SK-N-SH (cell line): ENCODE measurements at regions not wholly inside any gene's neighbourhood (a gene's known extent, or its start where the extent isn't known, plus 50 kb on each side); places are given as distances from the start of the nearest gene placed in this dataset.

ENCODE experiments used
- CTCF ChIA-PET: fragments of 300-600, 350-600 bp; formaldehyde crosslinking; extraction: SDS; loops from one replicate; lab custom pipeline; 2021; lab: Yijun Ruan, JAX
- POLR2A ChIA-PET: fragments of 350-600 bp; sonication (Branson Sonifier 250); formaldehyde crosslinking; extraction: SDS; loops from one replicate; lab custom pipeline; 2020; ENCODE audit warnings: antibody characterized with exemption, inconsistent platforms; lab: Yijun Ruan, JAX
- DNase-seq: peaks from one replicate; pipeline ENCODE4 v3.0.0; 2012
- H2AFZ ChIP-seq: fragments of 200-600 bp; sonication (generic); 2 replicates; pipeline ENCODE4 v1.8.1; 2016; ENCODE audit warnings: antibody characterized with exemption, mild to moderate bottlenecking, low read depth
- H3F3A ChIP-seq: fragments of 200-600 bp; sonication (generic); replicated peaks from 2 replicates; pipeline ENCODE3; 2016; ENCODE audit warnings: antibody characterized with exemption, mild to moderate bottlenecking; ENCODE audit not compliant: insufficient read depth
- H3K27ac ChIP-seq, 2 experiments: fragments of 200-500 bp in 1 of 2; fragments of 200-600 bp in 1 of 2; sonication (Bioruptor generic) in 1 of 2; sonication (generic), shearing (Covaris generic) in 1 of 2; 2 replicates each; pipeline versions ENCODE4 v1.5.1 to v1.6.1; 2014 to 2016; ENCODE audit warnings: low read depth in 2 of 2, inconsistent platforms in 1 of 2, low read length in 1 of 2, mild to moderate bottlenecking in 1 of 2, mixed read lengths in 1 of 2
- H3K27me3 ChIP-seq: fragments of 200-600 bp; sonication (generic), shearing (Covaris generic); 2 replicates; pipeline ENCODE4 v1.6.1; 2016; ENCODE audit warnings: mixed run types; ENCODE audit not compliant: insufficient read depth
- H3K36me3 ChIP-seq, 2 experiments: fragments of 200-500 bp in 1 of 2; fragments of 200-600 bp in 1 of 2; sonication (Bioruptor generic) in 1 of 2; sonication (generic) in 1 of 2; replicated peaks in 1 of 2; 2 replicates each; pipeline versions ENCODE3 to v1.5.1; 2014 to 2016; ENCODE audit warnings: low read length in 1 of 2, mild to moderate bottlenecking in 1 of 2; ENCODE audit not compliant: insufficient read depth in 2 of 2, control insufficient read depth in 1 of 2
- H3K4me1 ChIP-seq, 2 experiments: fragments of 200-500 bp in 1 of 2; fragments of 200-600 bp in 1 of 2; sonication (Bioruptor generic) in 1 of 2; sonication (generic), shearing (Covaris generic) in 1 of 2; 2 replicates each; pipeline versions ENCODE4 v1.5.1 to v1.6.1; 2014 to 2016; ENCODE audit warnings: low read depth in 1 of 2, low read length in 1 of 2, mixed run types in 1 of 2; ENCODE audit not compliant: insufficient read depth in 2 of 2, control insufficient read depth in 1 of 2
- H3K4me2 ChIP-seq: fragments of 200-600 bp; sonication (generic), shearing (Covaris generic); 2 replicates; pipeline ENCODE4 v1.6.1; 2017; ENCODE audit warnings: mixed run types
- H3K4me3 ChIP-seq, 2 experiments: fragments of 200-500 bp in 1 of 2; fragments of 200-600 bp in 1 of 2; sonication (Bioruptor generic) in 1 of 2; sonication (generic), shearing (Covaris generic) in 1 of 2; 2 replicates each; pipeline versions ENCODE4 v1.5.1 to v1.8.1; 2014 to 2016; ENCODE audit warnings: low read depth in 2 of 2, inconsistent platforms in 1 of 2, low read length in 1 of 2, mild to moderate bottlenecking in 1 of 2, mixed read lengths in 1 of 2, moderate library complexity in 1 of 2
- H3K79me2 ChIP-seq: fragments of 200-600 bp; sonication (generic); 2 replicates; pipeline ENCODE4 v1.8.1; 2017; ENCODE audit warnings: mild to moderate bottlenecking; ENCODE audit not compliant: insufficient read depth
- H3K9ac ChIP-seq: fragments of 200-600 bp; sonication (generic); 2 replicates; pipeline ENCODE4 v1.6.1; 2017; ENCODE audit warnings: mixed run types
- H3K9me2 ChIP-seq: fragments of 200-600 bp; sonication (generic); 2 replicates; pipeline ENCODE4 v1.6.1; 2017; ENCODE audit warnings: mixed run types
- H3K9me3 ChIP-seq: fragments of 200-600 bp; sonication (generic); 2 replicates; pipeline ENCODE4 v1.6.1; 2017; ENCODE audit warnings: mixed run types, mild to moderate bottlenecking, moderate library complexity
- H4K20me1 ChIP-seq: fragments of 200-600 bp; sonication (generic); 2 replicates; pipeline ENCODE4 v1.6.1; 2017; ENCODE audit warnings: mild to moderate bottlenecking, mixed run types; ENCODE audit not compliant: insufficient read depth
- CHD2 ChIP-seq: fragments of 150-350 bp; IDR thresholded peaks from 2 replicates; pipeline ENCODE4 v1.6.1; 2018; ENCODE audit warnings: low read length; ENCODE audit not compliant: partially characterized antibody
- ELF1 ChIP-seq: IDR thresholded peaks from 2 replicates; pipeline ENCODE4 v1.4.0; 2012
- EP300 ChIP-seq, 2 experiments: IDR thresholded peaks; 2 replicates each; pipeline versions ENCODE4 v1.4.0 to v1.6.1; 2012; ENCODE audit warnings: borderline replicate concordance in 1 of 2, low read depth in 1 of 2, low read length in 1 of 2
- EZH2phosphoT487 ChIP-seq: fragments of 200-600 bp; sonication (generic); IDR thresholded peaks from 2 replicates; pipeline ENCODE4 v1.6.1; 2017; ENCODE audit warnings: low read depth, mixed run types, mild to moderate bottlenecking, antibody characterized with exemption, moderate library complexity, borderline replicate concordance
- FOSL2 ChIP-seq: IDR thresholded peaks from 2 replicates; pipeline ENCODE4 v1.4.0; 2012; ENCODE audit warnings: low read depth, mild to moderate bottlenecking, moderate library complexity, borderline replicate concordance
- FOXJ3 ChIP-seq: sonication (generic); formaldehyde crosslinking; IDR thresholded peaks from 2 replicates; pipeline ENCODE4 v1.5.1; 2020; ENCODE audit warnings: mild to moderate bottlenecking, missing genetic modification reagents
- GABPA ChIP-seq: IDR thresholded peaks from 2 replicates; pipeline ENCODE4 v1.4.0; 2012; ENCODE audit warnings: low read depth, mild to moderate bottlenecking
- GATA2 ChIP-seq: sonication (generic); formaldehyde crosslinking; IDR thresholded peaks from 2 replicates; pipeline ENCODE4 v1.5.0; 2020; ENCODE audit warnings: mild to moderate bottlenecking, missing genetic modification reagents
- IRF3 ChIP-seq: fragments of 150-350 bp; IDR thresholded peaks from 2 replicates; pipeline ENCODE4 v1.6.1; 2016; ENCODE audit warnings: mild to moderate bottlenecking, low read depth, low read length
- MEF2A ChIP-seq: IDR thresholded peaks from 2 replicates; pipeline ENCODE4 v1.4.0; 2012; ENCODE audit warnings: low read depth, borderline replicate concordance
- MXI1 ChIP-seq: IDR thresholded peaks from 2 replicates; pipeline ENCODE4 v1.6.1; 2012; ENCODE audit warnings: mild to moderate bottlenecking, low read depth, low read length, improper control_type of control experiment
- NFIC ChIP-seq: IDR thresholded peaks from 2 replicates; pipeline ENCODE4 v1.4.0; 2012; ENCODE audit warnings: borderline replicate concordance
- NRF1 ChIP-seq: IDR thresholded peaks from 2 replicates; pipeline ENCODE4 v1.6.1; 2012; ENCODE audit warnings: low read depth, mild to moderate bottlenecking, low read length
- PBX3 ChIP-seq: IDR thresholded peaks from 2 replicates; pipeline ENCODE4; 2012
- POLR2AphosphoS5 ChIP-seq: IDR thresholded peaks from 2 replicates; pipeline ENCODE4 v1.6.1; 2012; ENCODE audit warnings: low read depth, low read length
- RCOR1 ChIP-seq: fragments of 150-350 bp; IDR thresholded peaks from 2 replicates; pipeline ENCODE4 v1.6.1; 2017; ENCODE audit warnings: antibody characterized with exemption, low read length
- RXRA ChIP-seq: IDR thresholded peaks from 2 replicates; pipeline ENCODE4 v1.4.0; 2012; ENCODE audit warnings: low read depth, mild to moderate bottlenecking, borderline replicate concordance
- TAF1 ChIP-seq: IDR thresholded peaks from 2 replicates; pipeline ENCODE4 v1.6.1; 2012; ENCODE audit warnings: low read depth, mild to moderate bottlenecking, low read length, moderate library complexity, borderline replicate concordance
- TCF12 ChIP-seq: IDR thresholded peaks from 2 replicates; pipeline ENCODE4 v1.4.0; 2012
- TEAD4 ChIP-seq: IDR thresholded peaks from 2 replicates; pipeline ENCODE4 v1.4.0; 2012; ENCODE audit warnings: mild to moderate bottlenecking, borderline replicate concordance; ENCODE audit not compliant: insufficient read depth
- YY1 ChIP-seq: IDR thresholded peaks from 2 replicates; pipeline ENCODE4 v1.4.0; 2012; ENCODE audit warnings: low read depth, mild to moderate bottlenecking
- WGBS: methylation state at CpG from one replicate; pipeline ENCODE4 v1.1.6; 2017; ENCODE audit warnings: low lambda C conversion rate; 5-methylcytosine and 5-hydroxymethylcytosine counted together
- TF ChIP-seq, protein P1 (sequence below): IDR thresholded peaks from 2 replicates; pipeline ENCODE4 v1.4.0; 2012; ENCODE audit warnings: low read depth
- TF ChIP-seq, protein P2 (sequence below): fragments of 150-350 bp; IDR thresholded peaks from 2 replicates; pipeline ENCODE4 v1.6.1; 2017; ENCODE audit warnings: antibody characterized with exemption, low read length, low read depth, borderline replicate concordance
- TF ChIP-seq, protein P3 (sequence below): IDR thresholded peaks from 2 replicates; pipeline ENCODE4 v1.4.0; 2012; ENCODE audit warnings: low read depth, borderline replicate concordance

- WGBS: 19% methylated on average over 1 of the region's 1 CpG
- H3K4me2 ChIP-seq: no peak overlapping the region
- H3F3A ChIP-seq: no peaks in the 10 kb centered on the region
- no peaks in the 10 kb centered on the region for H3K9me2 ChIP-seq
- H2AFZ ChIP-seq: no peak overlapping the region
- no peaks in the 10 kb centered on the region for H3K79me2 ChIP-seq
- ChIA-PET POLR2A (no interaction called here), CTCF (no interaction called here)
- H3K4me1 ChIP-seq: no peaks in the 10 kb centered on the region
- no peak overlapping the region for H3K9ac ChIP-seq
- H3K27me3 ChIP-seq: no peaks in the 10 kb centered on the region
- H3K4me3 ChIP-seq: no peak overlapping the region
- TF ChIP-seq GATA2 (no peak), TAF1 (no peak), FOXJ3 (CRISPR knock-in tag) (no peak), NFIC (no peak), TEAD4 (no peak), TCF12 (no peak), POLR2AphosphoS5 (no peak), IRF3 (no peak), CHD2 (no peak), EZH2phosphoT487 (no peak), GABPA (no peak), MXI1 (no peak), FOSL2 (no peak), PBX3 (no peak), EP300 (IDR thresholded peaks at IDR 0.05; ENCODE audit: borderline replicate concordance in 1 of 2, low read depth in 1 of 2, low read length in 1 of 2) (no peak), RCOR1 (no peak)
- TF ChIP-seq, protein P1, sequence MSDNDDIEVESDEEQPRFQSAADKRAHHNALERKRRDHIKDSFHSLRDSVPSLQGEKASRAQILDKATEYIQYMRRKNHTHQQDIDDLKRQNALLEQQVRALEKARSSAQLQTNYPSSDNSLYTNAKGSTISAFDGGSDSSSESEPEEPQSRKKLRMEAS: no peak
- H3K9me3 ChIP-seq: no peaks in the 10 kb centered on the region
- H4K20me1 ChIP-seq: no peaks in the 10 kb centered on the region
- DNase-seq: no peak
- H3K27ac ChIP-seq: no peak overlapping the region
- H3K36me3 ChIP-seq: no peaks in the 10 kb centered on the region
These were observed 514.2 kb upstream of the SLITRK6 start for GRCh38 chr13:86313421-86313820.

DNA sequence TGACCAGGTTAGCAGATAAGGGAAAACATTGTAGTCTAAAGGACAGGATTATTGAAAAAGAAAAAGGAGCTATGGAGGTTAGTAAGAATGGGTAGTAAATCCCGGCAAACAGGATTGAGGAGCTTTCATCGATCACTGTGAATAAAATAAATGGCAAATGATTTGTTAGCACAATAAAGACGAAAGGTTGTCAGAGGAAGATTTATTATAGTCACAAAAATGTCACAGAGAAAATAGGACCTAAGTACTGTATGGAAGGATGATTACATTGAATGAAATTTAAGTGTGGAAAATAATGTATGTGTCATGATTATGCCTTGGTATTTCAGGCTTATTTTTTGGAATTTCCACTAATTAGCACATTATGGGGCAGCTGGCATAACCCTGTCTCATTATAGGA lies 519.2 kb upstream of the SLITRK6 start:
- ChIA-PET CTCF (interaction anchor here (0.6 kb wide), 1 partner anchor 9 kb away, joined by 4 read pairs; no protein-coding TSS in a partner anchor), POLR2A (no interaction called here)
- H4K20me1 ChIP-seq: no peaks in the 10 kb centered on the region
- no peaks in the 10 kb centered on the region for H3K9me3 ChIP-seq
- H3K4me1 ChIP-seq: no peaks in the 10 kb centered on the region
- 41% methylated on average over 3 of the region's 3 CpGs for WGBS
- no peak overlapping the region for H3K27ac ChIP-seq
- H3K9ac ChIP-seq: no peak overlapping the region
- H3K79me2 ChIP-seq: no peaks in the 10 kb centered on the region
- no peaks in the 10 kb centered on the region for H3K9me2 ChIP-seq
- no peaks in the 10 kb centered on the region for H3K36me3 ChIP-seq
- H2AFZ ChIP-seq: no peak overlapping the region
- no peaks in the 10 kb centered on the region for H3K27me3 ChIP-seq
- no peak for DNase-seq
- no peak overlapping the region for H3K4me3 ChIP-seq
- H3K4me2 ChIP-seq: no peak overlapping the region
- H3F3A ChIP-seq: no peaks in the 10 kb centered on the region
- TF ChIP-seq CHD2 (no peak), ELF1 (no peak), MEF2A (no peak), NRF1 (no peak), YY1 (no peak), MXI1 (no peak), TCF12 (no peak), GABPA (no peak), RXRA (no peak), EZH2phosphoT487 (no peak)
- TF ChIP-seq, protein P2, sequence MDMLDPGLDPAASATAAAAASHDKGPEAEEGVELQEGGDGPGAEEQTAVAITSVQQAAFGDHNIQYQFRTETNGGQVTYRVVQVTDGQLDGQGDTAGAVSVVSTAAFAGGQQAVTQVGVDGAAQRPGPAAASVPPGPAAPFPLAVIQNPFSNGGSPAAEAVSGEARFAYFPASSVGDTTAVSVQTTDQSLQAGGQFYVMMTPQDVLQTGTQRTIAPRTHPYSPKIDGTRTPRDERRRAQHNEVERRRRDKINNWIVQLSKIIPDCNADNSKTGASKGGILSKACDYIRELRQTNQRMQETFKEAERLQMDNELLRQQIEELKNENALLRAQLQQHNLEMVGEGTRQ: no peak
- TF ChIP-seq, protein P3, sequence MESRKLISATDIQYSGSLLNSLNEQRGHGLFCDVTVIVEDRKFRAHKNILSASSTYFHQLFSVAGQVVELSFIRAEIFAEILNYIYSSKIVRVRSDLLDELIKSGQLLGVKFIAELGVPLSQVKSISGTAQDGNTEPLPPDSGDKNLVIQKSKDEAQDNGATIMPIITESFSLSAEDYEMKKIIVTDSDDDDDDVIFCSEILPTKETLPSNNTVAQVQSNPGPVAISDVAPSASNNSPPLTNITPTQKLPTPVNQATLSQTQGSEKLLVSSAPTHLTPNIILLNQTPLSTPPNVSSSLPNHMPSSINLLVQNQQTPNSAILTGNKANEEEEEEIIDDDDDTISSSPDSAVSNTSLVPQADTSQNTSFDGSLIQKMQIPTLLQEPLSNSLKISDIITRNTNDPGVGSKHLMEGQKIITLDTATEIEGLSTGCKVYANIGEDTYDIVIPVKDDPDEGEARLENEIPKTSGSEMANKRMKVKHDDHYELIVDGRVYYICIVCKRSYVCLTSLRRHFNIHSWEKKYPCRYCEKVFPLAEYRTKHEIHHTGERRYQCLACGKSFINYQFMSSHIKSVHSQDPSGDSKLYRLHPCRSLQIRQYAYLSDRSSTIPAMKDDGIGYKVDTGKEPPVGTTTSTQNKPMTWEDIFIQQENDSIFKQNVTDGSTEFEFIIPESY: no peak
